ENCODE measurements at regions not wholly inside any gene's neighbourhood (a gene's known extent, or its start where the extent isn't known, plus 50 kb on each side); places are given as distances from the start of the nearest gene placed in this dataset.

- no peak for TF ChIP-seq CTCF (IDR thresholded peaks at IDR 0.05)
- TF ChIP-seq POLR2A (IDR thresholded peaks at IDR 0.05) = no peak
- TF ChIP-seq EP300 (IDR thresholded peaks at IDR 0.05) = no peak
Measured at GRCh38 chr9:113708821-113709713, 167.0 kb upstream of the ZNF618 start.

All from suprapubic skin (tissue), 3 donors.